WTC11 (cell line): ENCODE measurements at regions not wholly inside any gene's neighbourhood (a gene's known extent, or its start where the extent isn't known, plus 50 kb on each side); places are given as distances from the start of the nearest gene placed in this dataset.

Experiments
- ATAC-seq: fragments of 200-7000 bp; cut with Tn5 transposase; 2 replicates; pipeline ENCODE4 v1.10.0; 2021; ENCODE audit warnings: mild to moderate bottlenecking, moderate library complexity
- CTCF ChIA-PET: fragments of 300-600 bp; sonication (Branson Sonifier 250); formaldehyde crosslinking; loops from one replicate; lab custom pipeline; 2021; ENCODE audit warnings: antibody characterized with exemption; lab: Charles Lee
- POLR2A ChIA-PET: fragments of 350-600 bp; sonication (Branson Sonifier 250); formaldehyde crosslinking; loops from one replicate; lab custom pipeline; 2021; ENCODE audit warnings: antibody characterized with exemption; lab: Charles Lee
- DNase-seq: peaks from one replicate; pipeline ENCODE4 v3.0.0; 2021; ENCODE audit warnings: low spot score
- H3K27ac Mint-ChIP-seq: 2 replicates; pipeline ENCODE4 v1.8.0; 2021; ENCODE audit warnings: mixed read lengths
- H3K27me3 Mint-ChIP-seq: 2 replicates; pipeline ENCODE4 v1.8.0; 2021; ENCODE audit warnings: low read depth, mild to moderate bottlenecking, moderate library complexity, mixed read lengths
- H3K36me3 Mint-ChIP-seq: 2 replicates; pipeline ENCODE4 v1.8.0; 2021; ENCODE audit warnings: mixed read lengths
- H3K4me1 Mint-ChIP-seq: 2 replicates; pipeline ENCODE4 v1.8.0; 2022; ENCODE audit warnings: mixed read lengths
- H3K4me3 Mint-ChIP-seq: 2 replicates; pipeline ENCODE4 v1.8.0; 2021; ENCODE audit warnings: mild to moderate bottlenecking, moderate library complexity, mixed read lengths
- H3K9me3 Mint-ChIP-seq: 2 replicates; pipeline ENCODE4 v1.8.0; 2021; ENCODE audit warnings: mixed read lengths
- AFF4 ChIP-seq: sonication (generic); formaldehyde crosslinking; IDR thresholded peaks from 2 replicates; pipeline ENCODE4 v1.8.1; 2023; ENCODE audit warnings: mild to moderate bottlenecking, missing genetic modification reagents, borderline replicate concordance
- CTCF ChIP-seq: fragments of 200-600 bp; IDR thresholded peaks from 2 replicates; pipeline ENCODE4 v1.8.0; 2022; ENCODE audit warnings: antibody characterized with exemption
- HMGXB4 ChIP-seq: sonication (generic); formaldehyde crosslinking; IDR thresholded peaks from 2 replicates; pipeline ENCODE4 v1.8.1; 2023; ENCODE audit warnings: mild to moderate bottlenecking, moderate library complexity, missing genetic modification reagents
- IRF2 ChIP-seq: sonication (generic); formaldehyde crosslinking; IDR thresholded peaks from 2 replicates; pipeline ENCODE4 v1.8.0; 2022; ENCODE audit warnings: low read depth, missing genetic modification reagents, borderline replicate concordance
- JAZF1 ChIP-seq: fragments of 250-450 bp; sonication (Bioruptor Pico); IDR thresholded peaks from 2 replicates; pipeline ENCODE4 v1.9.0; 2021; ENCODE audit warnings: moderate library complexity, mild to moderate bottlenecking, inconsistent platforms
- MXD4 ChIP-seq: fragments of 250-450 bp; sonication (Bioruptor Pico); IDR thresholded peaks from 2 replicates; pipeline ENCODE4 v1.8.0; 2021; ENCODE audit warnings: mild to moderate bottlenecking, moderate library complexity, borderline replicate concordance
- NR2C2 ChIP-seq: sonication (generic); formaldehyde crosslinking; IDR thresholded peaks from 2 replicates; pipeline ENCODE4 v1.8.0; 2022; ENCODE audit warnings: mild to moderate bottlenecking, missing genetic modification reagents
- PRDM15 ChIP-seq: sonication (generic); formaldehyde crosslinking; IDR thresholded peaks from 2 replicates; pipeline ENCODE4 v1.8.0; 2022; ENCODE audit warnings: missing genetic modification reagents
- TEAD1 ChIP-seq: sonication (generic); formaldehyde crosslinking; IDR thresholded peaks from 2 replicates; pipeline ENCODE4 v1.8.0; 2022; ENCODE audit warnings: mild to moderate bottlenecking, missing genetic modification reagents
- USF1 ChIP-seq: sonication (generic); formaldehyde crosslinking; IDR thresholded peaks from 2 replicates; pipeline ENCODE4 v1.8.0; 2022; ENCODE audit warnings: mild to moderate bottlenecking, missing genetic modification reagents
- ZMAT4 ChIP-seq: fragments of 250-450 bp; sonication (Bioruptor Pico); IDR thresholded peaks from 2 replicates; pipeline ENCODE4 v1.9.0; 2021; ENCODE audit warnings: mild to moderate bottlenecking
- ZNF138 ChIP-seq: sonication (generic); formaldehyde crosslinking; conservative IDR thresholded peaks from 2 replicates; pipeline ENCODE4 v1.8.1; 2022; ENCODE audit warnings: mild to moderate bottlenecking, moderate library complexity, missing genetic modification reagents
- ZNF423 ChIP-seq: fragments of 250-450 bp; sonication (Bioruptor Pico); IDR thresholded peaks from 2 replicates; pipeline ENCODE4 v2.1.2; 2022; ENCODE audit warnings: mild to moderate bottlenecking, moderate library complexity
- ZNF425 ChIP-seq: fragments of 250-450 bp; sonication (Bioruptor Pico); conservative IDR thresholded peaks from 2 replicates; pipeline ENCODE4 v1.9.0; 2021; ENCODE audit warnings: mild to moderate bottlenecking
- TF ChIP-seq, protein P1 (sequence below): sonication (generic); formaldehyde crosslinking; IDR thresholded peaks from 2 replicates; pipeline ENCODE4 v1.8.1; 2022; ENCODE audit warnings: mild to moderate bottlenecking, missing genetic modification reagents, moderate library complexity, borderline replicate concordance
- TF ChIP-seq, protein P2 (sequence below): sonication (generic); formaldehyde crosslinking; IDR thresholded peaks from 2 replicates; pipeline ENCODE4 v1.8.1; 2023; ENCODE audit warnings: mild to moderate bottlenecking, missing genetic modification reagents

DNA sequence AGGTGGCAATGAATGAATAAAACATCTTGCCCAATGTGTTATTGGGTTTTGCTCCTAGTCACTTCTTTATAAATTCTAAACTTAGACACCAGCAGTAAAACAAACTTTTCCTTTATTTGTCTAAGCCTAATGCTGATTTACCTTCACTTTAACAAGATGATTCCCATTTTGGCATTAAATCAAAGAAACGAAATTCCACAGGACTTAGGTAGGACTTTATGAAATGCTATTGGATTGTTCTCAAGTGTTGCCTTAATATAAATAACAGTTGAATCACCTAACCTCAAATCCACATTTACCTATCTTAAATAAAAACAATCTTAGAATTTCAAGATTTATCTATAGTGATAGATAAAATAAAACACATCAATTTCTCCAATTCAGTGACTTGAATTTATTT lies 831.8 kb downstream of the EPHA7 start (continued):
- TF ChIP-seq AFF4 (no peak), PRDM15 (CRISPR knock-in tag) (no peak), USF1 (CRISPR knock-in tag) (no peak)

- POLR2A ChIA-PET: no interaction called here
- Mint-ChIP-seq H3K36me3 (no peaks in the 10 kb centered on the region), H3K4me1 (no peaks in the 10 kb centered on the region), H3K9me3 (0 out of 2 replicates have a peak, but pooled peaks cover 2% of the 10 kb centered on the region), H3K27ac (no peak overlapping the region), H3K27me3 (no peaks in the 10 kb centered on the region), H3K4me3 (no peak overlapping the region)
- no peak for ATAC-seq
- CTCF ChIA-PET: no interaction called here
- no peak for DNase-seq
- no peak for TF ChIP-seq ZNF423 (CRISPR knock-in tag)
- no peak for TF ChIP-seq MXD4 (CRISPR knock-in tag)
- TF ChIP-seq ZNF138 (CRISPR knock-in tag): no peak
- no peak for TF ChIP-seq NR2C2 (CRISPR knock-in tag)
- TF ChIP-seq, protein P1, sequence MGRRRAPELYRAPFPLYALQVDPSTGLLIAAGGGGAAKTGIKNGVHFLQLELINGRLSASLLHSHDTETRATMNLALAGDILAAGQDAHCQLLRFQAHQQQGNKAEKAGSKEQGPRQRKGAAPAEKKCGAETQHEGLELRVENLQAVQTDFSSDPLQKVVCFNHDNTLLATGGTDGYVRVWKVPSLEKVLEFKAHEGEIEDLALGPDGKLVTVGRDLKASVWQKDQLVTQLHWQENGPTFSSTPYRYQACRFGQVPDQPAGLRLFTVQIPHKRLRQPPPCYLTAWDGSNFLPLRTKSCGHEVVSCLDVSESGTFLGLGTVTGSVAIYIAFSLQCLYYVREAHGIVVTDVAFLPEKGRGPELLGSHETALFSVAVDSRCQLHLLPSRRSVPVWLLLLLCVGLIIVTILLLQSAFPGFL: no peak
- TF ChIP-seq ZMAT4: no peak
- no peak for TF ChIP-seq IRF2
- TF ChIP-seq, protein P2, sequence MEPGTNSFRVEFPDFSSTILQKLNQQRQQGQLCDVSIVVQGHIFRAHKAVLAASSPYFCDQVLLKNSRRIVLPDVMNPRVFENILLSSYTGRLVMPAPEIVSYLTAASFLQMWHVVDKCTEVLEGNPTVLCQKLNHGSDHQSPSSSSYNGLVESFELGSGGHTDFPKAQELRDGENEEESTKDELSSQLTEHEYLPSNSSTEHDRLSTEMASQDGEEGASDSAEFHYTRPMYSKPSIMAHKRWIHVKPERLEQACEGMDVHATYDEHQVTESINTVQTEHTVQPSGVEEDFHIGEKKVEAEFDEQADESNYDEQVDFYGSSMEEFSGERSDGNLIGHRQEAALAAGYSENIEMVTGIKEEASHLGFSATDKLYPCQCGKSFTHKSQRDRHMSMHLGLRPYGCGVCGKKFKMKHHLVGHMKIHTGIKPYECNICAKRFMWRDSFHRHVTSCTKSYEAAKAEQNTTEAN (CRISPR knock-in tag): no peak
- no peak for TF ChIP-seq JAZF1
- TF ChIP-seq HMGXB4 (CRISPR knock-in tag): no peak
- TF ChIP-seq CTCF: no peak
- no peak for TF ChIP-seq TEAD1 (CRISPR knock-in tag)
- no peak for TF ChIP-seq ZNF425 (CRISPR knock-in tag)
Observed at GRCh38 chr6:92586236-92586977, 833.0 kb downstream of the EPHA7 start.
